Esophagus muscularis mucosa (tissue), 3 donors: ENCODE measurements at regions not wholly inside any gene's neighbourhood (a gene's known extent, or its start where the extent isn't known, plus 50 kb on each side); places are given as distances from the start of the nearest gene placed in this dataset.

Source experiments
- POLR2A ChIP-seq: fragments of 450-650 bp; IDR thresholded peaks from one replicate; pipeline ENCODE4 v1.6.1; 2017; ENCODE audit warnings: antibody characterized with exemption, moderate library complexity, mild to moderate bottlenecking, low read depth
- TF ChIP-seq, protein P1 (sequence below), 3 experiments: fragments of 200-600 bp in 2 of 3; fragments of 450-650 bp in 1 of 3; sonication (generic) in 2 of 3; IDR thresholded peaks; one replicate each; pipeline ENCODE4 v1.5.1; 2017 to 2019; ENCODE audit warnings: antibody characterized with exemption in 3 of 3, mild to moderate bottlenecking in 2 of 3, moderate library complexity in 1 of 3

DNA sequence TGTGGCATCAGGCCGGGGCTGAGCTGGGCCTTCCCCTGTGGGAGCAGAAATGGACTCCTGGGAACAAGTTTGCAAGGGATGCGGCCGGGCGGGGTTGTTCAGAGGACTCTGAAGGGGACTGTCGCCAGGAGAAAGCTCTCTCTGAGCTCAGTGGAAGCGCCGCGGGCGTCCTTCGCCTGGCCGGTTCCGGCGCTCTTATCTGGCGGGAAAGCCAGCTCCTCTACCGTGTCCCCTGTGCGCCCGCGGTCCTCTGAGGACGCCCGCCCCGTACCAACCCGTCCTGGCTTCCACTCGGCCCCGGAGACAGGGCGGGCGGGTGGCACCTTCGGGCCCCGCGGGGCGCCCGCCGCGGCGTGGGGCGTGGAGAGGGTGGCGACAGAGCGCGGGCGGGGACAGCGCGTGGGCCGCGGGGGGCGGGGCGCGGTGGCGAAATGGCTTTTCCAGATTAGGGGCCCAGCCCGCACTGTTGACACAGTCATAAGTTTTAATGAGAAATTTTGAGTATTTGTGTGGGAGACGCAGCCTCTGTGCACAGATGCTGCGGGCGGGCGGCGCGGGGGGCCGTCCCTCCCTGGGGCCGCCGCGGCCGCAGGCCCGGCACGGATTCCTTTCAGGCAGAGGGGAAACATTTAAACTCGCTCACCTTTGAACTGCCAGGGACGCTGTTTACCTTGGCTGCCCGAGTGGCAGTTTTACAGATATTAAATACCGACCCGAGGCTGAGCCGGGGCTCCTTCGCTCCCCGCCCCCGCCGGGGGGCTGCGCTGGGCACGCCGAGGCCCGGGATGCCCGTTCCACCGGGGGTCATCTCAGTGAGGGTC, 70.2 kb downstream of the FOXD2 start:
- TF ChIP-seq, protein P1, sequence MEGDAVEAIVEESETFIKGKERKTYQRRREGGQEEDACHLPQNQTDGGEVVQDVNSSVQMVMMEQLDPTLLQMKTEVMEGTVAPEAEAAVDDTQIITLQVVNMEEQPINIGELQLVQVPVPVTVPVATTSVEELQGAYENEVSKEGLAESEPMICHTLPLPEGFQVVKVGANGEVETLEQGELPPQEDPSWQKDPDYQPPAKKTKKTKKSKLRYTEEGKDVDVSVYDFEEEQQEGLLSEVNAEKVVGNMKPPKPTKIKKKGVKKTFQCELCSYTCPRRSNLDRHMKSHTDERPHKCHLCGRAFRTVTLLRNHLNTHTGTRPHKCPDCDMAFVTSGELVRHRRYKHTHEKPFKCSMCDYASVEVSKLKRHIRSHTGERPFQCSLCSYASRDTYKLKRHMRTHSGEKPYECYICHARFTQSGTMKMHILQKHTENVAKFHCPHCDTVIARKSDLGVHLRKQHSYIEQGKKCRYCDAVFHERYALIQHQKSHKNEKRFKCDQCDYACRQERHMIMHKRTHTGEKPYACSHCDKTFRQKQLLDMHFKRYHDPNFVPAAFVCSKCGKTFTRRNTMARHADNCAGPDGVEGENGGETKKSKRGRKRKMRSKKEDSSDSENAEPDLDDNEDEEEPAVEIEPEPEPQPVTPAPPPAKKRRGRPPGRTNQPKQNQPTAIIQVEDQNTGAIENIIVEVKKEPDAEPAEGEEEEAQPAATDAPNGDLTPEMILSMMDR (IDR thresholded peaks at IDR 0.05), result no peak
- TF ChIP-seq POLR2A, result no peak
